Retina (tissue), 1 donor: ENCODE measurements at regions not wholly inside any gene's neighbourhood (a gene's known extent, or its start where the extent isn't known, plus 50 kb on each side); places are given as distances from the start of the nearest gene placed in this dataset.
"Not testable (repeated sequence)": the region's sequence is repeated elsewhere in the genome, so short reads cannot be mapped to it uniquely, and the experiment has no call there.

Experiments
- DNase-seq: peaks from one replicate; pipeline ENCODE4 v3.0.0-alpha.2; 2016

- DNase-seq = no peak
Measured at GRCh38 chr7:113705439-113705838, 213.4 kb downstream of the PPP1R3A start.

- peak; percentile 32 for DNase-seq
Measured at GRCh38 chr7:113698556-113699220, 220.1 kb downstream of the PPP1R3A start.

- DNase-seq = no peak
Measured at GRCh38 chr7:113694149-113694548, 224.7 kb downstream of the PPP1R3A start.

GRCh38 chr7:113684165-113684564, 234.6 kb downstream of the PPP1R3A start:
- DNase-seq = no peak

GRCh38 chr7:113677811-113678210, 241.0 kb downstream of the PPP1R3A start:
- no peak for DNase-seq

GRCh38 chr7:113664867-113665266, 253.9 kb downstream of the PPP1R3A start:
- no peak for DNase-seq

- DNase-seq = no peak
Measured at GRCh38 chr7:113659416-113659815, 259.4 kb downstream of the PPP1R3A start.

- no peak for DNase-seq
Measured at GRCh38 chr7:113657603-113658002, 261.2 kb downstream of the PPP1R3A start.

GRCh38 chr7:113652501-113652900, 266.3 kb downstream of the PPP1R3A start:
- no peak for DNase-seq

- no peak for DNase-seq
Measured at GRCh38 chr7:113649556-113649955, 269.3 kb downstream of the PPP1R3A start.

GRCh38 chr7:113639221-113639620, 279.6 kb downstream of the PPP1R3A start:
- no peak for DNase-seq

- no peak for DNase-seq
Measured at GRCh38 chr7:113636727-113637421, 281.9 kb downstream of the PPP1R3A start.

- DNase-seq = no peak
Measured at GRCh38 chr7:113635492-113635891, 283.3 kb downstream of the PPP1R3A start.

GRCh38 chr7:113633073-113633472, 285.7 kb downstream of the PPP1R3A start:
- no peak for DNase-seq

GRCh38 chr7:113628948-113629847, 289.6 kb downstream of the PPP1R3A start:
- no peak for DNase-seq

GRCh38 chr7:113625494-113626102, 293.2 kb downstream of the PPP1R3A start:
- no peak for DNase-seq

- DNase-seq = no peak
Measured at GRCh38 chr7:113622796-113623195, 296.0 kb downstream of the PPP1R3A start.

GRCh38 chr7:113610572-113610971, 308.2 kb downstream of the PPP1R3A start:
- no peak for DNase-seq

GRCh38 chr7:113608782-113609181, 310.0 kb downstream of the PPP1R3A start:
- no peak for DNase-seq

GRCh38 chr7:113606325-113606724, 312.5 kb downstream of the PPP1R3A start:
- DNase-seq = no peak

GRCh38 chr7:113600428-113600827, 318.4 kb downstream of the PPP1R3A start:
- DNase-seq = not testable (repeated sequence)

GRCh38 chr7:113593455-113593854, 325.4 kb downstream of the PPP1R3A start:
- DNase-seq = not testable (repeated sequence)

- not testable (repeated sequence) for DNase-seq
Measured at GRCh38 chr7:113592924-113593323, 325.9 kb downstream of the PPP1R3A start.
